HG03196 (cell line): ENCODE measurements at regions not wholly inside any gene's neighbourhood (a gene's known extent, or its start where the extent isn't known, plus 50 kb on each side); places are given as distances from the start of the nearest gene placed in this dataset.

Experiments used
- ATAC-seq: cut with Tn5 transposase; IDR thresholded peaks from one replicate; pipeline ENCODE4 v1.9.1; 2021; ENCODE audit not compliant: unreplicated experiment

DNA sequence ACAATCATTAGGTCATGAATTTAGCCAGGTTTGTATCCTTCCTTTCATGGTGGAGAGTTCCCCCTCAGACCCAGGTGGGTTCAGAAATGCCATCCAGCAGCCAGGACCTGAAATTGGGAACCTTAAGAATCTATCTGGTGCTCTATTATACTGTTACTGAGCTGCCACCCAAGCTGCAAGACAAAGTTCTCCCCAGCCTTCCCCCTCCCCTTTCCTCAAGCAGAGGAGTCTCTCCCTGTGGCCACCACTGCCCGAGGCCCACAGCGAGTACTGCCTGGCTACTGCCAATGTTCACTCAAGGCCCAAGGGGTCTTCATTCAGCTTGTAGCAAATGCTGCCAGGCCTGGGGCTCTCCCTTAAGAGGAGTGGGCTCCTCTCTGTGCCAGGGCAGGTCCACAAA, 133.8 kb downstream of the TMEM38B start:
- no peak for ATAC-seq

GRCh38 chr9:105828596-105829213, 134.4 kb downstream of the TMEM38B start:
- ATAC-seq: no peak

DNA sequence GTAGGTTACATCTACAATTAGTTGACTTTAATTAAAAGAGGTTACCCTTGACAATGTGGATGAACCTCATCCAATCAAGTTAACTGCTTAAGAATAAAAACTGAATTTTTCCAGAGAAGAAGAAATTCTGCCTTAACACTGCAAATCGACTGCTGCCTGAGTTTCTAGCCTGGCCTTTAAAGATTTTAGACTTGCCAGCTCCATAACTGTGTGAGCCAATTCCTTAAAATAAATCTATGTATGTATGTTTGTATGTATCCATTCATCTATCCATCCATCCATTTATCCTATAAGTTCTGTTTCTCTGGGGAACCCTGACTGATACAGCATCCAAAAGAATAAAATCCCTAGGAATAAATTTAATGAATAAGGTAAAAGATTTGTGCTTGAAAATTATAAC, 136.1 kb downstream of the TMEM38B start:
- no peak for ATAC-seq

- no peak for ATAC-seq
Observed at GRCh38 chr9:105832096-105832710, 137.9 kb downstream of the TMEM38B start.

GRCh38 chr9:105833271-105833975, 139.1 kb downstream of the TMEM38B start:
- no peak for ATAC-seq

DNA sequence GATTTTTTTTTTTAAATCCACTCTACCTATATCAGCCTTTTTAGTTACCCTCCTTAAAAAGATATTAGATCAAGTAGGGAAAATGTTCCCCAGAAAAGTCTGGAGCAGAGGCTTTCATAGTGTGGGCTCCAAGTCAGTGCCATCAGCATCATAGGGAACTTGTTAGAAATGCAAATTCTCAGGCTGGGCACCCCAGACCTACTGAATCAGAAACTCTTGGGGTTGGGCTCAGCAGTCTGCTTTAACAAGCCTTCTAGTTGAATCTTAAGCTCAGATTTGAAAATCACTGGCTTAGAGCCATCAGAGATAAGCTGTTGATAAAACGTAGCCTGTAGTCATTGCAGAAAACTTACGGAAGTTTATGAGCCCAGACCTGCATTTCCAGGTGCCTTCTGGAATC, 140.1 kb downstream of the TMEM38B start:
- no peak for ATAC-seq

DNA sequence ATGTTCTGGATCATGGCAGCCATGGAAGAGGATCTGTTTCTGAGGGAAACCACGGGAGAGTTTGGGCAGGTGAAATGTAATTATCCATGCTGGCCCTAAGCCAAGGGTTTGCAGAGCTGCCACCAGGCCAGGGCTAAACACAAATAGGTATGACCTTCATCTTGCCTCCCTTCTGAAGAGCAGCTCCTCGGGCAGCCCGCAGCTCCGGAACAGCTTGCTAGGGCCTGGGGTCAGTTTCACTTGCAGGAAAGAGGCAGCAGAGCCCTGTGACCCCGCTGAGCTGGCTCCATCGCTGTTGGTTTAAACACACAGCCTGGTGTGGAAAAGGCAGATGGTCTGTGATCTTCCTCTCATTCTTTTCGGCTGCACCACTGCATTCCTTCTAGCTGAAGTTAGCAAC, 141.4 kb downstream of the TMEM38B start:
- no peak for ATAC-seq

GRCh38 chr9:105836936-105837660, 142.8 kb downstream of the TMEM38B start:
- no peak for ATAC-seq

DNA sequence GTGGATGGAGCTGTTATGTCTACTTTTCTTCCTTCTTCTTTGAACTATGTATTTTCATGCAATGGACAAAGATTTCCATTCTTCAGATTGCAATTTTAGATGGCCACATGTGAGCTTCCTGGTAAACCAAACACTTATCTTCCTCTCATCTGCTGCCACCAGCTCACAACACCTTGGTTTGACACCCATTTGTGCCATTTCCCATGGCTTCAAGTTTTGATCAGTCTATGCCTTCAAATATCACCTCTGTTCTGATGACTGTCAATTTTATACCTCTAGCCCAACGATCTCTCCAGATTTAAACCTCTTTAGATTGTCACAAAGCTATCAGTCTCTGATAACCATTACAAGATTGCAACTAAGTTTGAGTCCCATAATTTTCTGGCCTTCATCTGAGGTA, 147.2 kb downstream of the TMEM38B start:
- no peak for ATAC-seq

DNA sequence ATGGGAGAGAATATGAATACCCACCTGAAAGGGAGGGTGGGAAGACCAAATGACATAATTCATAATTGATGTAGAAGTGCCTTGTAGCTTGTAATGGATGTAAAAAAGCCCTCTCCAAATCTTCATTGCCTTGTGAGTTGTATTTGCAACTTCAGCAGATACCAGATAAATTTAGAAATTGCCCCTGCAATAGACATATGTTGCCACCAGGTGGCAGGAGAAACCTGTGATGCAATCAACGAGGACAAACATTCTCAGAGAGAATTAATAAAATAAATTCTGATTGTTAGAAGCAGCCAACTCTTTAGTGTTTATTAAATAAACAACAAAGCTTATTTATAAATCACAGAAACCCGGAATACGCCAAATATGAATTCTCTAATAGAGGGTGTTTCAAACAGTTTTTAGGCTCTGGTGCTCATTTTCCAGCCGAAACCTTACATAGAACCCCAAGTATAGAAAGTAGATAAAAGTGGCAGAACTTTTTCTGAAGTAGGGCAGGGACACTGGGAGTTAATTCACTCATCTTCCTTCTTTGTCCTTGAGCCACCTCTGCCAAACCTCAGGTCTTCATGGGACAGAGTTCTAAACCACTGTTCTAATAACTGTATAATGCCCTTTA, 147.8 kb downstream of the TMEM38B start:
- no peak for ATAC-seq

GRCh38 chr9:105846825-105847224, 152.5 kb downstream of the TMEM38B start:
- no peak for ATAC-seq

DNA sequence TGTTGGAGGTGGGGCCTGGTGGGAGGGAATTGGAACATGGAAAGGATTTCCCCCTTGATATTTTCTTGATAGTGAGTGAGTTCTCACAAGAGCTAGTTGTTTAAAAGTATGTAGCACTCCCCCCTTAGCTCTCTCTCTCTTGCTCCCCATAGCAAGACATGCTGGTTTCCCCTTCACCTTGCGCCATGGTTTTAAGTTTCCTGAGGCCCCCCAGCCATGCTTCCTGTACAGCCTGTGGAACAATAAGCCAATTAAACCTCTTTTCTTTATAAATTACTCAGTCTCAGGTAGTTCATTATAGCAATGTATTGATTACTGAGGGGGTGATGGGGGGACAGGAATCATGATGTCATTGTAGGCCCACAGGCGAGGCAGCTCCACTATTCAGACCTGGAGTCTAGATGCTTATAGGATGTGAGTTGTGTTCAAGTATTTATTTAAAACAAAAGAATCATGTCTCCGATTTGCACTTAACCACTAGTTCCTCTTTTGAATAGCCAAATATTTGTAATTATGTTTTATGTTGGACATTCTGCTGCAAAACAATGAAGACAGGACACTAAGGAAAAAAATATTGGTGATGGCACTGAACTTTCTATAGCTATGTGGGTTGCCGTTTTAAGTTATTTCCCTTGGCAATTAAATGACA, 156.6 kb downstream of the TMEM38B start:
- no peak for ATAC-seq

DNA sequence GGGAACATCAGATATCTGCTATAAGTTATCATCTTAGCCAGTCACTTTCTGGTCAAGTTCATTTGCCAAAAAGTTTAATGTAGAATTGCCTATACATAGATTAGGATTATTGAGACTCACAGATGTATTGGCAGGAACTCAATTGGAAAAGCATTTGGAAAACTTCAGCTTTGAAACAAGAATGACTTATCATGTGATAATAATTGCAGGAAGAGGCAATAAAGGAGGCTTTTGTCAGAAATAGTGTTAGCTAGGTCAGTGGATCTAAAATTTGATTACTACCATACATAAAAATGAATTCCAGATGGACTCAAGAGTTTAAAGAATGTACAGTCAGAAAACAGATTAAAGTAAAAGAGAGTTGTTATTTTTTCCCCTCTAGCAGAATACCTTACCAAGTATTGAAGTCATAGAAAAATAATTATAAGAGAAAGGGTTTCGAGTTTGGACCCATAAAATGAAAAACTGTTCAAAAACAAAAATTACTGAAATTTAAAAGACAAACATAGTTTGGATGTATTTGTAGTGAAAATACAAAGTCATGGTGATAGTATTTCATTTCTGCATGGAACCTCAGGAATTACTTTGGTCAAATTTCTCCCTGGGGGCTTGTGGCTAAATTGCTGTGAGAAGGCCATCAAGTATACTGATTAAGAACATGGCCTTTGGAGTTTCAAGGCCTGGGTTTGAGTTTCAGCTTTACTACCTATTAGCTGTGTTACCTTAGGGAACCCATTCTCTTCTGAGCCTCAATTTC, 159.9 kb downstream of the TMEM38B start:
- ATAC-seq: no peak

DNA sequence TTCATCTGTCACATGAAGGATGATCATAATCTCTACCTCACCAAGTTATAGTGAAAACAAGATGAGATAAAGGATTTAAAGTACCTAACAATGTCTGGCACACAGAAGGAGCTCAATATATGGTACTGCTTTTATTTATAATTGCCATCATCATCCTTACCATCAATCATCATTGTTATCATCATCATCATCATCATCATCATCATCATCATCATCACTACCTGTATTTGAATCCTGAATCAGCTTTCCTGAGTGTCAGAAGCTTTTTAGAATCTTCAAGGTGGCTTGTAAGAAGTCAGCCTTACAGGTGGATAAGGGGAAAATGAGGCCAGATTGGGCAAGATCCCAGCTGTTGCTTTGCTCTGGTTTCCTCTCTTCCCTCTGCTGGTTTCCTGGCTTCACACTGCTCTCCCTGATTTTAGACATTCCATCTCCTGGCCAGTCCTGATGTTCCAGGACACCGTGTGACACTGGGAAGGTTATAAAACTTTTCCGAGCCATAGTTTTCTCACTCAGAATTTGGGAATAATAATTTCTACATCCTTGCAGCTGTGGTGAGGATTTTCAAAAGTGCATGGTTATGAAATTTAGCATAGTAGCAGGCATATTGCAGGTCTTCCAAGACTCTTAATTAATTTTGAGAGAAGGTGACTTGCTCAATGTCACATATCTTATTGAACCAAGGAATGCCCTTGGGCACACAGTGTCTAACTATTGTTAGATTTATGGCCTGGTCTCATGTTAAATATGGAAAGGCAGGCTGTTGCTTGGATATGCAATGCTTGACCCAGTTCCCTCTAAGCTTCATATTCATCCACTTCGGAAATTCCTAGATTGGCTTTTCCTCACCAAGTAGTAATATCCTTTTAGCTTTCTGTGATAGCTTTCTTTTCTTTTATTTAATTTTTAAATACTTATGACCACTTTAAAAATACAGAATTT, 160.7 kb downstream of the TMEM38B start:
- ATAC-seq: no peak

DNA sequence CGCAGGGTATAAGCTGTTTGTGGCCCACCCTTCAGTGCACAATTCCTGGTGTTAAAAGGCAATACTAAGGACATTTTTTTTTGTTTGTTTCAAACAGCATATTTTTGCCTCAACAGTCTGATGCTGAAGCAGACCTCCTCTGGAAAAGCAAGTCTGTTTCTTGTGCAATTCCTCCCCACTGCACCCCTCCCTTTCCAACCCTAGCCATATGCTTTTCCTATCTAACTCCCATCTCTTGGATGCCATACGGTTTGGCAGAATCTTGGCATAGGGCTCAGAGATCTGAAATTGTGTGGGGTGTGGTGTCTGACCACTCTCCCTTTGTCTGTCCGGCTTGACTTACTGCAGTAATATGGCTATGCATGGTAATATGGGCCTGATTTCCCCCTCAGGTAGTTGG, 161.6 kb downstream of the TMEM38B start:
- ATAC-seq: no peak

DNA sequence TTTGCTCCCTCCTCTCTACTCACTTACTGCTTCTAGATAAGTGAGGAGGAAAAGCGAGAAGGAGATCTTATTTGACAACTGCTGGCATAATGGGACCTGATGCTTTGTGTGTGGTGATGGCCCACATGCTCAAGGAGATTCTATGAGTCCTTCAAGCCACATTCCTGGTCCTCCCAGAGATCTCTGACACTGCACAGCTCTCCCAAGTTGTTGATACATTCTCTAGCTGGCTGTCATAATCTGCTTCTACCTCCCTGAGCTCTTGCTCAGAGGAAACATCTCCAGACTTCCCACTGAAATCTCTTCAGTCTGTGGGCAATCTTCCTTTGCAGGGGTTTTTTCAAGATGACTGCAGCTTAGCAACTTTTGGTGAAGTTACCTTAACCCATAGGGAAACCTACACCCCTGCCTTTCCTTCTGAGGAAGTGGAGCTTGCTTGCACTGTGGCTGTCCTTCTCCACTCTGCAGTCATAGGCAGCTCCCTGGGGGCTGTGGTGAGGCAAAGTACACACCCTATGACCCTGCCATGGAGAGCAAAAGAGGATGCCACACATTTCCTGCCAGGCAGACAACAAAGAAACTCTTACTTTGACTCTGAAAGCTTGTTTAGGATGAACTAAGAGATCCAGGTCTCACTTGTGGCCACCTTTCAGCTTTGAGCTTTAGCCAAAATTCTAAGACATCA, 163.8 kb downstream of the TMEM38B start:
- peak; percentile 91 for ATAC-seq

GRCh38 chr9:105858877-105859276, 164.5 kb downstream of the TMEM38B start:
- ATAC-seq: no peak

- no peak for ATAC-seq
Observed at GRCh38 chr9:105859428-105860091, 165.2 kb downstream of the TMEM38B start.
